ENCODE measurements at regions not wholly inside any gene's neighbourhood (a gene's known extent, or its start where the extent isn't known, plus 50 kb on each side); places are given as distances from the start of the nearest gene placed in this dataset.
A peak's percentile ranks its signal among the peaks of the same experiment; 100 is the strongest.

DNA sequence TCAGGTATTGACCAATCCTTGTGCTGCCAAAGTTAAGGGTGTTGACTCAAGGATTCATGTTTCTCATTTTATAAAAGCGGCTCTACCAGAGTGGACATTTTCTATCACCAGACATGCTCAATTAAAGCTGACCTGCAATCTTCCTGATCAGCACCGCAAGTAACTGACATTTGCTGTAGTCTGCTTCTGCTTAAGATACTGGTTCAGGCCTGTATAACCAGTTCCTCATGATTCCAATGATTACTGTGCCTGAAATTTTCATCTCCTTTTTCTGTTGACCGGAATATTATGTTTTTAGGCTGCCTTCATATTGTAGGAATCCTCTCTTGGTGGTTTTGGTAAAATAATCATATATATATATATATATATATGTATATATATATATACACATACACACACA lies 160.2 kb upstream of the SPIN4 start:
- DNase-seq (ENCODE audit: low spot score) (no peak), ATAC-seq (no peak)
- Mint-ChIP-seq H3K27me3 (ENCODE audit: low read depth) (no peaks in the 10 kb centered on the region), H3K27ac (no peak overlapping the region), H3K4me1 (peaks cover 8% of the 10 kb centered on the region), H3K9me3 (no peaks in the 10 kb centered on the region), H3K4me3 (no peak overlapping the region), H3K36me3 (no peaks in the 10 kb centered on the region)
- TF ChIP-seq ZNF317 (CRISPR knock-in tag; IDR thresholded peaks at IDR 0.05; ENCODE audit: borderline replicate concordance, low read depth) = no peak
- no peak for TF ChIP-seq ZNF281 (CRISPR knock-in tag; IDR thresholded peaks at IDR 0.05)
- TF ChIP-seq ZNF232 (CRISPR knock-in tag; IDR thresholded peaks at IDR 0.05) = no peak
- no peak for TF ChIP-seq ZNF138 (CRISPR knock-in tag; conservative IDR thresholded peaks at IDR 0.05)
- ChIA-PET CTCF (no interaction called here), POLR2A (no interaction called here)

GRCh38 chrX:63508668-63509067 lies 157.5 kb upstream of the SPIN4 start:
- Mint-ChIP-seq H3K9me3 (no peaks in the 10 kb centered on the region; the same call in 1 of the 2 replicates), H3K27ac (no peak overlapping the region), H3K36me3 (no peaks in the 10 kb centered on the region), H3K4me3 (no peak overlapping the region), H3K4me1 (peaks cover 28% of the 10 kb centered on the region), H3K27me3 (ENCODE audit: low read depth) (no peaks in the 10 kb centered on the region)
- TF ChIP-seq, protein P1, sequence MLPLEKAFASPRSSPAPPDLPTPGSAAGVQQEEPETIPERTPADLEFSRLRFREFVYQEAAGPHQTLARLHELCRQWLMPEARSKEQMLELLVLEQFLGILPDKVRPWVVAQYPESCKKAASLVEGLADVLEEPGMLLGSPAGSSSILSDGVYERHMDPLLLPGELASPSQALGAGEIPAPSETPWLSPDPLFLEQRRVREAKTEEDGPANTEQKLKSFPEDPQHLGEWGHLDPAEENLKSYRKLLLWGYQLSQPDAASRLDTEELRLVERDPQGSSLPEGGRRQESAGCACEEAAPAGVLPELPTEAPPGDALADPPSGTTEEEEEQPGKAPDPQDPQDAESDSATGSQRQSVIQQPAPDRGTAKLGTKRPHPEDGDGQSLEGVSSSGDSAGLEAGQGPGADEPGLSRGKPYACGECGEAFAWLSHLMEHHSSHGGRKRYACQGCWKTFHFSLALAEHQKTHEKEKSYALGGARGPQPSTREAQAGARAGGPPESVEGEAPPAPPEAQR (CRISPR knock-in tag; IDR thresholded peaks at IDR 0.05) = no peak
- TF ChIP-seq TEAD4 (CRISPR knock-in tag; IDR thresholded peaks at IDR 0.05) (no peak), ZNF671 (CRISPR knock-in tag; IDR thresholded peaks at IDR 0.05) (no peak), ZNF138 (CRISPR knock-in tag; conservative IDR thresholded peaks at IDR 0.05) (no peak), ZMAT4 (CRISPR knock-in tag; IDR thresholded peaks at IDR 0.05) (no peak), RELA (CRISPR knock-in tag; IDR thresholded peaks at IDR 0.05; ENCODE audit: borderline replicate concordance) (no peak), MYBL2 (CRISPR knock-in tag; IDR thresholded peaks at IDR 0.05) (no peak), ZNF263 (CRISPR knock-in tag; IDR thresholded peaks at IDR 0.05; ENCODE audit: low read depth) (no peak), TP53 (CRISPR knock-in tag; IDR thresholded peaks at IDR 0.05) (no peak)
- ChIA-PET CTCF (no interaction called here), POLR2A (no interaction called here)
- DNase-seq (ENCODE audit: low spot score) = no peak
- ATAC-seq = no peak

DNA sequence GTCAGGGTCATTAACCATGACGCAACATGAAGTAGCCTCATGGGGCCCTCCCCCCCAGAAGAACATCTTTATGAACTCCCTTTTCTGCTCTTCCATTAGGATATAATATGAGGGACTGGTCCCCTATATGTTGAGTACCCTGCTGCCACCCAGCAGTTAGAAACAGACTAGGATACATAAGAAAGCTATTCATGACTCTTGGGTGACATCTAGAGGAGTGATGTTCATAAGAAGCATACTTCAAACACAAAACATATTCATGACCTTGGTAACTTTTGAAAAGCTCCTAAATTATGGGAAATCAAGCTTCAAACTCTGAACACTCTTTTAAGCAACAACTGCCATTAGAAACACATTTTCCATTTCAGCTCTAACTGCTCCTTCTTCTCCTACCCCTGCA lies 155.2 kb upstream of the SPIN4 start:
- ATAC-seq = peak; percentile 52
- no peaks in the 10 kb centered on the region for H3K27me3 Mint-ChIP-seq (ENCODE audit: low read depth)
- no peaks in the 10 kb centered on the region; the same call in 1 of the 2 replicates for H3K9me3 Mint-ChIP-seq
- TF ChIP-seq, protein P2, sequence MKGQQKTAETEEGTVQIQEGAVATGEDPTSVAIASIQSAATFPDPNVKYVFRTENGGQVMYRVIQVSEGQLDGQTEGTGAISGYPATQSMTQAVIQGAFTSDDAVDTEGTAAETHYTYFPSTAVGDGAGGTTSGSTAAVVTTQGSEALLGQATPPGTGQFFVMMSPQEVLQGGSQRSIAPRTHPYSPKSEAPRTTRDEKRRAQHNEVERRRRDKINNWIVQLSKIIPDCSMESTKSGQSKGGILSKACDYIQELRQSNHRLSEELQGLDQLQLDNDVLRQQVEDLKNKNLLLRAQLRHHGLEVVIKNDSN (CRISPR knock-in tag; IDR thresholded peaks at IDR 0.05) = no peak
- no peak for TF ChIP-seq ZNF121 (CRISPR knock-in tag; IDR thresholded peaks at IDR 0.05)
- TF ChIP-seq, protein P3, sequence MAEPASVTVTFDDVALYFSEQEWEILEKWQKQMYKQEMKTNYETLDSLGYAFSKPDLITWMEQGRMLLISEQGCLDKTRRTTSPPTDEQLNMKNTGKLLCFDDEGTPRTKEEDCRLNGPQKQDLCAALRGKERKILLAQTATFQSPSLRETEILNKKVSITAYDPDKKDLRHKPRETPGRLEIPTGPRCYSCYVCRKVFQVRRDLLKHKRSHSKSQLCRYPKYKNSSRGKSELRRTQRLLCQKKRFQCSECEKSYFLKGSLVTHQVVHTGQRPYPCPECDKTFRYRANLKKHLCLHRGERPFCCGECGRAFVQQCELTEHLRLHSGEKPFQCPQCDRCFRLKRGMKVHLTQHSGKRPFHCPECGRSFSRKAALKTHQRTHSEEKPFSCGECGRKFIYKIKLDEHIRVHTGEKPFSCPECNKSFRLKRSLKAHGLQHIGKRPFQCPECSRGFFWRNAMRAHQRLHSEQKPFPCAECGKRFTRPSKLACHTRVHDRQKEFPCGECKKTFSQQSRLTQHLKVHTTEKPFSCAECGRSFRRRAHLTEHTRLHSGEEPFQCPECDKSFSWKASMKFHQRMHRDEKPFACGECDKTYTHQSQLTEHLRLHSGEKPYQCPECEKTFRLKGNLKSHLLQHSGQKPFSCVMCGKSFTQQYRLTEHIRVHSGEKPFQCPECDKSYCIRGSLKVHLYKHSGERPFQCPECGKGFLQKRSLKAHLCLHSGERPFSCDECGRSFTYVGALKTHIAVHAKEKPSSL (CRISPR knock-in tag; conservative IDR thresholded peaks at IDR 0.05) = no peak
- no peak for TF ChIP-seq AR (CRISPR knock-in tag; IDR thresholded peaks at IDR 0.05)
- no peak for TF ChIP-seq ETV6 (CRISPR knock-in tag; IDR thresholded peaks at IDR 0.05)
- TF ChIP-seq RELA (CRISPR knock-in tag; IDR thresholded peaks at IDR 0.05; ENCODE audit: borderline replicate concordance) = no peak
- no peak for TF ChIP-seq NFATC4 (CRISPR knock-in tag; IDR thresholded peaks at IDR 0.05)
- no peak for TF ChIP-seq TEAD1 (CRISPR knock-in tag; IDR thresholded peaks at IDR 0.05)
- TF ChIP-seq SOX15 (CRISPR knock-in tag; IDR thresholded peaks at IDR 0.05) = no peak
- no peak overlapping the region for H3K4me3 Mint-ChIP-seq
- DNase-seq (ENCODE audit: low spot score) = no peak
- CTCF ChIA-PET = interaction anchor here (0.6 to 1.6 kb wide), 4 partner anchors 54 to 181 kb away, joined by 3 to 5 read pairs (median 4); no protein-coding TSS in a partner anchor
- no peaks in the 10 kb centered on the region for H3K36me3 Mint-ChIP-seq
- POLR2A ChIA-PET = no interaction called here
- H3K27ac Mint-ChIP-seq = no peak overlapping the region
- H3K4me1 Mint-ChIP-seq = peaks cover 34% of the 10 kb centered on the region

All from WTC11 (cell line).